Neutrophil (primary cell): ENCODE measurements at regions not wholly inside any gene's neighbourhood (a gene's known extent, or its start where the extent isn't known, plus 50 kb on each side); places are given as distances from the start of the nearest gene placed in this dataset.

Source experiments
- H3K27ac ChIP-seq: fragments of 200-600 bp; sonication (generic); 2 replicates; pipeline ENCODE4 v1.5.1; 2016; ENCODE audit warnings: mild to moderate bottlenecking, moderate library complexity
- H3K27me3 ChIP-seq: fragments of 200-600 bp; sonication (generic); 2 replicates; pipeline ENCODE4 v1.6.0; 2016; ENCODE audit warnings: mild to moderate bottlenecking
- H3K36me3 ChIP-seq: fragments of 200-600 bp; sonication (generic); 2 replicates; pipeline ENCODE4 v1.5.1; 2017
- H3K4me1 ChIP-seq, 2 experiments: fragments of 200-600 bp in 1 of 2; sonication (generic) in 1 of 2; 1 replicate in 1 of 2; 2 replicates in 1 of 2; pipeline versions ENCODE4 v1.5.1 to v1.6.1; 2013 to 2016; ENCODE audit warnings: low read depth in 1 of 2, low read length in 1 of 2, mild to moderate bottlenecking in 1 of 2, moderate library complexity in 1 of 2; ENCODE audit not compliant: control insufficient read depth in 1 of 2, insufficient read depth in 1 of 2
- H3K4me3 ChIP-seq, 2 experiments: fragments of 200-600 bp in 1 of 2; sonication (generic) in 1 of 2; 1 replicate in 1 of 2; 2 replicates in 1 of 2; pipeline ENCODE4 v1.5.1; 2013 to 2016; ENCODE audit warnings: low read depth in 1 of 2, low read length in 1 of 2, mild to moderate bottlenecking in 1 of 2, moderate library complexity in 1 of 2
- H3K9me3 ChIP-seq: fragments of 200-600 bp; sonication (generic); 2 replicates; pipeline ENCODE4 v1.5.1; 2016
- TF ChIP-seq, protein P1 (sequence below): fragments of 200-600 bp; sonication (generic); IDR thresholded peaks from 2 replicates; pipeline ENCODE4 v1.5.1; 2016; ENCODE audit warnings: antibody characterized with exemption

DNA sequence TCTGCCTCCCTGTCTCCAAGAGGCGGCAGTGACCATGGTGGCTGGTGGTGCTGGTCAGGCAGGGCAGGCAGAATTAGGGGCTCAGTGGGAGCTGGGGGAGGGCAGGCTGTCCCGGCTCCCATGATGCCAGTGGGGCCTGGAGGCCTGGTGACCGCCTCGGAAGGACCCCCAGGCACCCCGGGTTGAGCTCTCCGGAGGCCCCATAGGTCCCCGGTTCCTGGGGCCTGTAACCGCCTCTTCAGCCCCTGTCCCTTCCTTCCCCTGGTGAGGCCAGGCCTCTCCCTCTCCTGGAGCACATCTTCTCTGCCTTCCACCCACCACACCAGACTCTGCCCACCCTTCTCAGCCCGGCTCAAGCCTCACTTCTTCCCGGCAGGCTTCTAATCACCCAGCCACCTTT, 117.7 kb upstream of the GSC start:
- H3K9me3 ChIP-seq: no peaks in the 10 kb centered on the region
- H3K27ac ChIP-seq: no peak overlapping the region
- H3K4me3 ChIP-seq: no peak overlapping the region
- H3K27me3 ChIP-seq: no peaks in the 10 kb centered on the region
- TF ChIP-seq, protein P1, sequence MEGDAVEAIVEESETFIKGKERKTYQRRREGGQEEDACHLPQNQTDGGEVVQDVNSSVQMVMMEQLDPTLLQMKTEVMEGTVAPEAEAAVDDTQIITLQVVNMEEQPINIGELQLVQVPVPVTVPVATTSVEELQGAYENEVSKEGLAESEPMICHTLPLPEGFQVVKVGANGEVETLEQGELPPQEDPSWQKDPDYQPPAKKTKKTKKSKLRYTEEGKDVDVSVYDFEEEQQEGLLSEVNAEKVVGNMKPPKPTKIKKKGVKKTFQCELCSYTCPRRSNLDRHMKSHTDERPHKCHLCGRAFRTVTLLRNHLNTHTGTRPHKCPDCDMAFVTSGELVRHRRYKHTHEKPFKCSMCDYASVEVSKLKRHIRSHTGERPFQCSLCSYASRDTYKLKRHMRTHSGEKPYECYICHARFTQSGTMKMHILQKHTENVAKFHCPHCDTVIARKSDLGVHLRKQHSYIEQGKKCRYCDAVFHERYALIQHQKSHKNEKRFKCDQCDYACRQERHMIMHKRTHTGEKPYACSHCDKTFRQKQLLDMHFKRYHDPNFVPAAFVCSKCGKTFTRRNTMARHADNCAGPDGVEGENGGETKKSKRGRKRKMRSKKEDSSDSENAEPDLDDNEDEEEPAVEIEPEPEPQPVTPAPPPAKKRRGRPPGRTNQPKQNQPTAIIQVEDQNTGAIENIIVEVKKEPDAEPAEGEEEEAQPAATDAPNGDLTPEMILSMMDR: no peak
- no peaks in the 10 kb centered on the region for H3K4me1 ChIP-seq
- no peaks in the 10 kb centered on the region for H3K36me3 ChIP-seq

- Histone ChIP-seq H3K4me1 (no peaks in the 10 kb centered on the region), H3K36me3 (no peaks in the 10 kb centered on the region), H3K27ac (no peak overlapping the region), H3K4me3 (no peak overlapping the region), H3K27me3 (no peaks in the 10 kb centered on the region), H3K9me3 (no peaks in the 10 kb centered on the region)
- TF ChIP-seq, protein P1: no peak
These were observed 117.0 kb upstream of the GSC start for GRCh38 chr14:94886931-94887330.

- TF ChIP-seq, protein P1: no peak
These were observed 115.7 kb upstream of the GSC start for GRCh38 chr14:94885481-94886155.

DNA sequence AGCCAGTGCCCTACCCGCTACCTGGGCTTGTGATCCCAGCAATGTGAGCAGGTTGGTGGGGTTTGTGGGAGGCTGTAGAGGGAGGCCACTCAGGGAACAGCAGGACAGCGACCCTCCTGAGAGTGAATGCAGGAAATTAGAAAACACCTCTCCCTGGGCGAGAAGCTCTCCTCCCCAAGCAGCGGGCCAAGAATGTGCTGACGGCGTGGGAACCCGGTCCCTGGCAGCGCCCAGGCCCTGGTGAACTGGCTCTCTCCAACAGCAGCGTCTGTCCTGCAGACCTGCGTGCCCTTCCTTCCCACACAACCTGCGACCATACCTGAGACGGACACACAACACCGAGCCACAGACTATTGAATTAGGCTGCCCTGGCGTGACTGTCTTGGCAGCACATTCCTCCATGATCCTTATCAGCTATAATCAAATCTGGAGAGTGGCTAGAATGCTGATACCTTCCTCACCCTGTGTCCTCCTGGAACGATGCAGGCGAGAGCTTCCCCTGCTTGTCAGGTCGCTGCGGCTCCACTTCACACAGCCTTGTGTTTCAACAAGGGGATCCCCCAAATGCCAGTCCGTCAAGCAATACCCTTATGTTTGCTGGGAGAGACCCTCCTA, 114.8 kb upstream of the GSC start:
- no peak overlapping the region for H3K4me3 ChIP-seq
- TF ChIP-seq, protein P1: no peak
- H3K9me3 ChIP-seq: no peaks in the 10 kb centered on the region
- no peaks in the 10 kb centered on the region for H3K36me3 ChIP-seq
- H3K4me1 ChIP-seq: no peaks in the 10 kb centered on the region
- H3K27ac ChIP-seq: no peak overlapping the region
- H3K27me3 ChIP-seq: no peaks in the 10 kb centered on the region

More at GRCh38 chr14:94885481-94886155, 115.7 kb upstream of the GSC start:
- no peaks in the 10 kb centered on the region for H3K36me3 ChIP-seq
- H3K4me1 ChIP-seq: no peaks in the 10 kb centered on the region
- H3K9me3 ChIP-seq: no peaks in the 10 kb centered on the region
- no peak overlapping the region for H3K27ac ChIP-seq
- H3K4me3 ChIP-seq: no peak overlapping the region
- H3K27me3 ChIP-seq: no peaks in the 10 kb centered on the region

DNA sequence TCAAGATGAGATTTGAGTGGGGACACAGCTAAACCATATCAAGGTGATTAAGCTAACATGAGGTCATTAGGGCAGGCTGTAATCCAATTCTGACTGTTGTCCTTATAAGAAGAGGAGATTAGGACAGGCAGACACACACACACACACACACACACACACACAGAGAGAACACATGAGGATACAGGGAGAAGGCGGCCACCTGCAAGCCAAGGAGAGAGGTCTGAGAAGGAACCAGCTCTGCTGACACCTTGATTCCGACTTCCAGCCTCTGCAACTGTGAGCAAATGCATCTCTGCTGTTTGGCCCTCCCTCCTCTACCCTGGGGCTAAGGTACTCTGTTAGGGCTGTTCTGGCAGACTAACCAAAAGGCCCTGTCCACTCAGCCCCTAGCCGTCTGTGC, 112.5 kb upstream of the GSC start:
- no peaks in the 10 kb centered on the region for H3K4me1 ChIP-seq
- H3K27me3 ChIP-seq: peaks cover under 1% of the 10 kb centered on the region
- no peaks in the 10 kb centered on the region for H3K9me3 ChIP-seq
- TF ChIP-seq, protein P1: no peak
- no peak overlapping the region for H3K27ac ChIP-seq
- H3K36me3 ChIP-seq: no peaks in the 10 kb centered on the region
- no peak overlapping the region for H3K4me3 ChIP-seq
